ENCODE measurements at regions not wholly inside any gene's neighbourhood (a gene's known extent, or its start where the extent isn't known, plus 50 kb on each side); places are given as distances from the start of the nearest gene placed in this dataset.

DNA sequence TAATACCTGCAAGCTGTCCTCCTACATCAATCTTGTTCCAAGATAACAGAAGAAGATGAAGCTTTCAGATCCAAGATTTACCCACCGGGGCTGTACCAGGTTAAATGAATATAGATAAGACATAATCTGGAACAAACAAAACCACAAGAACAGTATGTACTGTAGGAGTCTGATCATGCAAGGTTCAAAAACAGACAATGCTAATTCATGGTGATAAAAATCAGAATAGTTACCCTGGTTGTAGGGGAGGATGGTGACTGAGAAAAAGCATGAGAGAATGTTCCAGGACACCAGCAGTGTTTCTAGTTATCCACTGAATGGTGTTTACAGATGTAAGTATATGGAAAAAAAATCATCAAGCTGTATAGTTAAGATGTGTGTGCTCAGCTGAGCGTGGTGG lies 211.6 kb upstream of the TBL1X start:
- Histone ChIP-seq H3K27ac (no peak overlapping the region), H3K9me3 (no peaks in the 10 kb centered on the region), H3K27me3 (ENCODE audit: insufficient read depth in 3 of 3, low read length in 2 of 3) (peaks cover 0 to 4% (median 0%) of the 10 kb centered on the region in 3 donors), H3K4me1 (no peaks in the 10 kb centered on the region), H3K36me3 (ENCODE audit: insufficient read depth in 1 of 2, low read depth in 1 of 2) (no peaks in the 10 kb centered on the region), H3K4me3 (no peak overlapping the region)
- intact Hi-C loops (cut with DNase I): no loop called here
- 82% methylated on average over 2 of the region's 2 CpGs for WGBS, 3 donors
- DNase-seq: no peak
- ATAC-seq: no peak
- TF ChIP-seq CTCF (IDR thresholded peaks at IDR 0.05): no peak

DNA sequence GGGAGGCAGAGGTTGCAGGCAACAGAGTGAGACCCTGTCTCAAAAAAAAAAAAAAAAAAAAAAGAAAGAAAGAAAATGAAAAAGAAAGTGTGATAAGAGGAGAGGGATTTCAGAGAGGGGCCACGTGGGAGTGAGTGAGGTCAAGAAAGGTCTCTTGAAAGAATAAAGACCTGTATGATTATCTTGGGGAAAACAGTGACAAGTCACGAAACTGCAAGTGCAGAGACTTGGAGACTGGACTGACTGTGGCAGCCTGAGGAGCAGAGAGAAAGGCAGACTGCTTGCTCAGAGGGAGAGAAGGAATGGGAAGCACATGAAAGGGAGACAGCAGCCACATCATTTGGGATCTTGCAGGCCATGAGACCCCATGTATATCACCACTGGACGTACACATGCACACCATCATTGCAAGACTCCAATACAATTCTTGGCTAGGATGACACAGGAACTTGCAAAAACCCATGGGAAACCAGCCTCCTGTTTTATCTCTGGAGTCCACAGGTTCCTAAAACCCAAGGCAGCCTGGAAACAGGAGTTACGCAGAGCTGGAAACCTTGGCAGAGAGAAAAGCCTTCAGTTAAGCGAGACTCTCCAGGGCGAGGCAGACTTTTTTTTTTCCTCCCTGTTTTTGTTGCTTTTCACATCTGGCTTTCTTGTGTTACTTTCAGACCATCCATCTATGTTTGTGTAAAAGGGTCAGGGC lies 207.0 kb upstream of the TBL1X start:
- intact Hi-C loops (cut with DNase I): no loop called here
- 63 to 70% (median 66%) methylated on average over 6 of the region's 6 CpGs for WGBS, 3 donors

GRCh38 chrX:9258421-9259104 lies 206.3 kb upstream of the TBL1X start:
- Histone ChIP-seq H3K4me3 (no peak overlapping the region), H3K36me3 (ENCODE audit: insufficient read depth in 1 of 2, low read depth in 1 of 2) (no peaks in the 10 kb centered on the region), H3K27ac (no peak overlapping the region), H3K4me1 (no peaks in the 10 kb centered on the region), H3K27me3 (ENCODE audit: insufficient read depth in 3 of 3, low read length in 2 of 3) (peaks cover 0 to 1% (median 0%) of the 10 kb centered on the region in 3 donors), H3K9me3 (no peaks in the 10 kb centered on the region)
- DNase-seq: no peak
- no peak for ATAC-seq
- WGBS, 3 donors: 23 to 51% (median 30%) methylated on average over 3 of the region's 3 CpGs
- intact Hi-C loops (cut with DNase I): no loop called here
- no peak for TF ChIP-seq CTCF (IDR thresholded peaks at IDR 0.05)

More for the DNA sequence above, 207.0 kb upstream of the TBL1X start:
- Histone ChIP-seq H3K27ac (no peak overlapping the region), H3K27me3 (ENCODE audit: insufficient read depth in 3 of 3, low read length in 2 of 3) (peaks cover 0 to 4% (median 0%) of the 10 kb centered on the region in 3 donors), H3K4me3 (no peak overlapping the region), H3K36me3 (ENCODE audit: insufficient read depth in 1 of 2, low read depth in 1 of 2) (no peaks in the 10 kb centered on the region), H3K9me3 (no peaks in the 10 kb centered on the region), H3K4me1 (no peaks in the 10 kb centered on the region)
- TF ChIP-seq CTCF (IDR thresholded peaks at IDR 0.05): no peak
- DNase-seq: no peak
- no peak for ATAC-seq

GRCh38 chrX:9260603-9261002 lies 204.3 kb upstream of the TBL1X start:
- intact Hi-C loops (cut with DNase I): no loop called here
- ATAC-seq (no peak), DNase-seq (no peak)
- H3K4me1 ChIP-seq: no peaks in the 10 kb centered on the region
- no peaks in the 10 kb centered on the region for H3K36me3 ChIP-seq (ENCODE audit: insufficient read depth in 1 of 2, low read depth in 1 of 2)
- H3K4me3 ChIP-seq: no peak overlapping the region
- TF ChIP-seq CTCF (IDR thresholded peaks at IDR 0.05): no peak
- no peaks in the 10 kb centered on the region for H3K27me3 ChIP-seq (ENCODE audit: insufficient read depth in 3 of 3, low read length in 2 of 3)
- no peak overlapping the region for H3K27ac ChIP-seq
- H3K9me3 ChIP-seq: no peaks in the 10 kb centered on the region
- WGBS, 3 donors: 79 to 92% (median 92%) methylated on average over 1 of the region's 1 CpG

Measured in psoas muscle (tissue), 7 donors.